Endothelial cell of umbilical vein (primary cell): ENCODE measurements at regions not wholly inside any gene's neighbourhood (a gene's known extent, or its start where the extent isn't known, plus 50 kb on each side); places are given as distances from the start of the nearest gene placed in this dataset.
A peak's percentile ranks its signal among the peaks of the same experiment; 100 is the strongest.

Experiments used
- BruUV-seq: library from RNA; stranded (reverse); fragments of 400-500 nt; replicated peaks from 2 replicates; lab custom pipeline; 2021; lab: Mats Ljungman, UMichigan
- CTCF ChIA-PET: fragments of 300-600, 350-600 bp; sonication (Branson Sonifier 250); formaldehyde crosslinking; loops from one replicate; lab custom pipeline; 2021; ENCODE audit warnings: antibody characterized with exemption, inconsistent platforms; lab: Charles Lee
- POLR2A ChIA-PET: fragments of 300-600, 350-600 bp; sonication (Branson Sonifier 250); formaldehyde crosslinking; loops from one replicate; lab custom pipeline; 2021; ENCODE audit warnings: antibody characterized with exemption, inconsistent platforms; lab: Charles Lee
- DNase-seq: peaks from one replicate; pipeline ENCODE4 v3.0.0-alpha.2; 2011; ENCODE audit warnings: low read depth, low spot score
- FAIRE-seq: peaks from 2 replicates; lab custom pipeline; 2011; peaks lifted over from hg19 to GRCh38; lab: Jason Lieb, UNC
- H2AFZ ChIP-seq: 2 replicates; pipeline ENCODE4 v1.6.0; 2012; ENCODE audit warnings: low read depth, low read length, control low read depth, inconsistent platforms
- H3K27ac ChIP-seq: 2 replicates; pipeline ENCODE4 v1.5.1; 2011; ENCODE audit warnings: low read depth, mild to moderate bottlenecking, control low read depth, low read length, moderate library complexity; ENCODE audit not compliant: insufficient read depth
- H3K27me3 ChIP-seq, 2 experiments: 2 replicates each; pipeline versions ENCODE4 v1.6.0 to v1.6.1; 2011; ENCODE audit warnings: low read length in 2 of 2, mixed read lengths in 1 of 2; ENCODE audit not compliant: control insufficient read depth in 2 of 2, insufficient read depth in 2 of 2
- H3K36me3 ChIP-seq, 2 experiments: 2 replicates in 1 of 2; 3 replicates in 1 of 2; pipeline ENCODE4 v1.5.1; 2011; ENCODE audit warnings: low read length in 2 of 2, mild to moderate bottlenecking in 1 of 2, moderate library complexity in 1 of 2; ENCODE audit not compliant: control insufficient read depth in 2 of 2, insufficient read depth in 2 of 2; ENCODE audit errors: extremely low read depth in 1 of 2
- H3K4me1 ChIP-seq: 3 replicates; pipeline ENCODE4 v1.5.1; 2011; ENCODE audit warnings: mild to moderate bottlenecking, low read length; ENCODE audit not compliant: control insufficient read depth, insufficient read depth; ENCODE audit errors: extremely low read depth
- H3K4me2 ChIP-seq: 2 replicates; pipeline ENCODE4 v1.6.1; 2011; ENCODE audit warnings: low read length, control low read depth, mixed read lengths; ENCODE audit not compliant: insufficient read depth
- H3K4me3 ChIP-seq, 3 experiments: fragments of 200-600 bp in 1 of 3; sonication (generic), shearing (Covaris generic) in 1 of 3; replicated peaks in 1 of 3; 2 replicates each; pipeline ENCODE4 v1.5.1; 2011 to 2016; ENCODE audit warnings: control low read depth in 3 of 3, low read length in 3 of 3, mild to moderate bottlenecking in 2 of 3, inconsistent platforms in 1 of 3, low read depth in 1 of 3, moderate library complexity in 1 of 3; ENCODE audit not compliant: insufficient read depth in 1 of 3
- H3K79me2 ChIP-seq: 2 replicates; pipeline ENCODE4 v1.6.0; 2012; ENCODE audit warnings: low read length, inconsistent platforms; ENCODE audit not compliant: control insufficient read depth, insufficient read depth
- H3K9ac ChIP-seq: replicated peaks from 2 replicates; pipeline ENCODE3; 2011; ENCODE audit warnings: low read length, control low read depth; ENCODE audit not compliant: insufficient read depth; ENCODE audit errors: extremely low read depth
- H3K9me1 ChIP-seq: replicated peaks from 3 replicates; pipeline ENCODE4 v1.6.0; 2011; ENCODE audit warnings: mild to moderate bottlenecking, low read length; ENCODE audit not compliant: control insufficient read depth, insufficient read depth; ENCODE audit errors: extremely low read depth
- H3K9me3 ChIP-seq: replicated peaks from 2 replicates; pipeline ENCODE4 v1.5.1; 2012; ENCODE audit warnings: low read length, inconsistent platforms; ENCODE audit not compliant: control insufficient read depth, insufficient read depth
- H4K20me1 ChIP-seq: replicated peaks from 2 replicates; pipeline ENCODE3; 2011; ENCODE audit warnings: mild to moderate bottlenecking, low read length; ENCODE audit not compliant: control insufficient read depth, insufficient read depth; ENCODE audit errors: extremely low read depth
- EZH2 ChIP-seq: IDR thresholded peaks from 2 replicates; pipeline ENCODE4 v1.6.1; 2012; ENCODE audit warnings: borderline replicate concordance, low read depth, mild to moderate bottlenecking, moderate library complexity, low read length, inconsistent platforms; ENCODE audit not compliant: severe bottlenecking
- FOS ChIP-seq: IDR thresholded peaks from 2 replicates; pipeline ENCODE4 v1.6.1; 2011; ENCODE audit warnings: mild to moderate bottlenecking, low read length, moderate library complexity, borderline replicate concordance; ENCODE audit not compliant: insufficient read depth
- GATA2 ChIP-seq: IDR thresholded peaks from 2 replicates; pipeline ENCODE4 v1.7.0; 2011; ENCODE audit warnings: low read depth, mild to moderate bottlenecking, moderate library complexity, mixed read lengths, low read length; ENCODE audit not compliant: insufficient read length, insufficient read depth
- JUN ChIP-seq: IDR thresholded peaks from 2 replicates; pipeline ENCODE4 v1.6.1; 2011; ENCODE audit warnings: borderline replicate concordance, low read depth; ENCODE audit not compliant: insufficient read length, insufficient read depth
- MYC ChIP-seq: IDR thresholded peaks from one replicate; pipeline ENCODE4 v1.6.1; 2011; ENCODE audit warnings: mild to moderate bottlenecking, low read depth, low read length
- POLR2A ChIP-seq: IDR thresholded peaks from 2 replicates; pipeline ENCODE4 v1.6.1; 2012; ENCODE audit warnings: low read depth, mild to moderate bottlenecking, control low read depth, low read length
- POLR2AphosphoS5 ChIP-seq: IDR thresholded peaks from 2 replicates; pipeline ENCODE4 v1.6.1; 2012; ENCODE audit warnings: low read depth, mild to moderate bottlenecking, control low read depth, low read length, moderate library complexity; ENCODE audit not compliant: insufficient read depth
- dilution Hi-C: fragments of 300-500 bp; cut with MboI; formaldehyde crosslinking; loops from one replicate; pipeline ENCODE4 v1.15.0; 2019; ENCODE audit warnings: low sequenced_read_pairs; ENCODE audit not compliant: extremely low pct_ligation_motif_present
- intact Hi-C: fragments of 100-400 bp; cut with micrococcal nuclease; formaldehyde crosslinking; loops from one replicate; pipeline ENCODE4 v1.10.0; 2022
- TF ChIP-seq, protein P1 (sequence below): IDR thresholded peaks from 2 replicates; pipeline ENCODE4 v1.6.1; 2011; ENCODE audit not compliant: insufficient read depth, insufficient read length
- TF ChIP-seq, protein P2 (sequence below), 2 donors: IDR thresholded peaks; 1 replicate in 1 of 2; 2 replicates in 1 of 2; pipeline ENCODE4 v1.5.1; 2011; ENCODE audit warnings: low read length in 2 of 2, mild to moderate bottlenecking in 2 of 2, moderate library complexity in 2 of 2, control low read depth in 1 of 2, inconsistent platforms in 1 of 2, low read depth in 1 of 2; ENCODE audit not compliant: insufficient read depth in 1 of 2; ENCODE audit errors: extremely low read depth in 1 of 2

DNA sequence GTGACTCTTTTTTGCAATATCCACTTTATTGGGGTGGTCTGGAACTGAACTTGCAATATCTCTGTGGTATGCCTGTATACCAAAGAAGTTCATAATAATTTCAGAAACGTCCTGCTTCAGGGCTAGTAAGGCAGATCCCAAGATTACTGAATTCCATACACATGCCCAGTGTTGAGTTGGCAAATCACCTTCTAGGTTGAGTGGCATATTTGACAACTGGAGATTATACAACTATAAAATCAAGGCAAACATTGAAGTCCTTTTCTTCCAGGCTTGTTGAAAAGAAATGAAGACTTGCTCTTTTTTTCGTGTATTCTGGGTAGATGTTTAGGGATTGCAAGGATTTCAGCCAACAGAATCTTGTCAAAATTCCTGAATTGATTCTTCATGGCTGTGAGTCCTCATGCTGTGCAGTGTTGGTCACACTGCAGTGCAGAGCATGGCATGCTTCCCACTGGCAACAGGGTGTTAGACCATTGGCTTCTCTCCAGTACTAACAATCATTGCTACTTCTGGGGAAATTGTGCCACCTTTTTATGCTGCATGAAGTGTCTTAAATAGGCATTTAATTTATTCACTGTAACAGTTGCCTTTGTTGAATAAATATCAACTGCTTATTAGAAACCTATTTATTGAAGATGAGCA is 367.1 kb upstream of the ADGRL4 start:
- FAIRE-seq, result no peak

More for the DNA sequence above, 367.1 kb upstream of the ADGRL4 start:
- no peaks in the 10 kb centered on the region for H4K20me1 ChIP-seq
- BruUV-seq, result no TSS peak
- dilution Hi-C loops, result no loop called here
- no peak overlapping the region for H3K9ac ChIP-seq
- H3K27me3 ChIP-seq, result no peaks in the 10 kb centered on the region
- peak; percentile 29 for DNase-seq
- TF ChIP-seq EZH2 (no peak), GATA2 (no peak), JUN (no peak), POLR2AphosphoS5 (no peak), FOS (no peak), POLR2A (no peak), MYC (no peak)
- TF ChIP-seq, protein P1, sequence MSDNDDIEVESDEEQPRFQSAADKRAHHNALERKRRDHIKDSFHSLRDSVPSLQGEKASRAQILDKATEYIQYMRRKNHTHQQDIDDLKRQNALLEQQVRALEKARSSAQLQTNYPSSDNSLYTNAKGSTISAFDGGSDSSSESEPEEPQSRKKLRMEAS, result no peak
- TF ChIP-seq, protein P2, sequence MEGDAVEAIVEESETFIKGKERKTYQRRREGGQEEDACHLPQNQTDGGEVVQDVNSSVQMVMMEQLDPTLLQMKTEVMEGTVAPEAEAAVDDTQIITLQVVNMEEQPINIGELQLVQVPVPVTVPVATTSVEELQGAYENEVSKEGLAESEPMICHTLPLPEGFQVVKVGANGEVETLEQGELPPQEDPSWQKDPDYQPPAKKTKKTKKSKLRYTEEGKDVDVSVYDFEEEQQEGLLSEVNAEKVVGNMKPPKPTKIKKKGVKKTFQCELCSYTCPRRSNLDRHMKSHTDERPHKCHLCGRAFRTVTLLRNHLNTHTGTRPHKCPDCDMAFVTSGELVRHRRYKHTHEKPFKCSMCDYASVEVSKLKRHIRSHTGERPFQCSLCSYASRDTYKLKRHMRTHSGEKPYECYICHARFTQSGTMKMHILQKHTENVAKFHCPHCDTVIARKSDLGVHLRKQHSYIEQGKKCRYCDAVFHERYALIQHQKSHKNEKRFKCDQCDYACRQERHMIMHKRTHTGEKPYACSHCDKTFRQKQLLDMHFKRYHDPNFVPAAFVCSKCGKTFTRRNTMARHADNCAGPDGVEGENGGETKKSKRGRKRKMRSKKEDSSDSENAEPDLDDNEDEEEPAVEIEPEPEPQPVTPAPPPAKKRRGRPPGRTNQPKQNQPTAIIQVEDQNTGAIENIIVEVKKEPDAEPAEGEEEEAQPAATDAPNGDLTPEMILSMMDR (IDR thresholded peaks at IDR 0.05; ENCODE audit: extremely low read depth in 1 of 2, insufficient read depth in 1 of 2, low read depth in 1 of 2, low read length in 2 of 2), result no peak
- H3K4me1 ChIP-seq, result peaks cover 6% of the 10 kb centered on the region
- no peak overlapping the region for H2AFZ ChIP-seq
- H3K4me3 ChIP-seq, result no peak overlapping the region
- H3K9me3 ChIP-seq, result no peaks in the 10 kb centered on the region
- intact Hi-C loops, result no loop called here
- ChIA-PET POLR2A (no interaction called here), CTCF (interaction anchor here (1.1 kb wide), 1 partner anchor 20 kb away, joined by 4 read pairs; no protein-coding TSS in a partner anchor)
- no peaks in the 10 kb centered on the region for H3K9me1 ChIP-seq
- H3K4me2 ChIP-seq, result no peak overlapping the region
- no peak overlapping the region for H3K27ac ChIP-seq
- no peaks in the 10 kb centered on the region for H3K79me2 ChIP-seq
- H3K36me3 ChIP-seq, result no peaks in the 10 kb centered on the region
